A673 (cell line): ENCODE measurements at regions not wholly inside any gene's neighbourhood (a gene's known extent, or its start where the extent isn't known, plus 50 kb on each side); places are given as distances from the start of the nearest gene placed in this dataset.

Experiments used
- BruUV-seq: library from RNA; stranded (reverse); fragments of 400-500 nt; replicated peaks from 2 replicates; lab custom pipeline; 2021; lab: Mats Ljungman, UMichigan
- CTCF ChIA-PET: fragments of 300-600 bp; sonication (Branson Sonifier 250); formaldehyde crosslinking; loops from one replicate; lab custom pipeline; 2022; ENCODE audit warnings: antibody characterized with exemption; lab: Charles Lee
- POLR2A ChIA-PET: fragments of 300-600 bp; sonication (Branson Sonifier 250); formaldehyde crosslinking; loops from one replicate; lab custom pipeline; 2022; ENCODE audit warnings: antibody characterized with exemption; ENCODE audit not compliant: low non-redundant PET; lab: Charles Lee
- DNase-seq: peaks from one replicate; pipeline ENCODE4 v3.0.0-alpha.2; 2015; ENCODE audit warnings: low spot score
- H3K27ac ChIP-seq: fragments of 200-600 bp; sonication (generic); 2 replicates; pipeline ENCODE4 v1.5.1; 2016; ENCODE audit warnings: mixed run types, low read depth, mild to moderate bottlenecking, mixed read lengths, antibody characterized with exemption, low read length; ENCODE audit not compliant: poor library complexity, severe bottlenecking
- H3K27me3 ChIP-seq: fragments of 200-600 bp; sonication (generic); replicated peaks from 2 replicates; pipeline ENCODE4 v1.6.1; 2017; ENCODE audit warnings: mixed run types, low read depth, mild to moderate bottlenecking, mixed read lengths, antibody characterized with exemption, low read length; ENCODE audit not compliant: insufficient read depth, poor library complexity
- H3K36me3 ChIP-seq: fragments of 200-600 bp; sonication (generic); 2 replicates; pipeline ENCODE4 v1.6.1; 2016; ENCODE audit warnings: mixed run types, mild to moderate bottlenecking, mixed read lengths, antibody characterized with exemption, low read length; ENCODE audit not compliant: insufficient read depth, poor library complexity, severe bottlenecking
- H3K4me1 ChIP-seq: fragments of 200-600 bp; sonication (generic); 2 replicates; pipeline ENCODE4 v1.6.1; 2017; ENCODE audit warnings: mixed run types, mild to moderate bottlenecking, mixed read lengths, antibody characterized with exemption, low read length; ENCODE audit not compliant: insufficient read depth, poor library complexity, severe bottlenecking
- H3K4me3 ChIP-seq: fragments of 200-600 bp; sonication (generic); 2 replicates; pipeline ENCODE4 v1.5.1; 2016; ENCODE audit warnings: low read depth, mixed run types, mild to moderate bottlenecking, mixed read lengths, low read length; ENCODE audit not compliant: poor library complexity, severe bottlenecking
- H3K9me3 ChIP-seq: fragments of 200-600 bp; sonication (generic); 2 replicates; pipeline ENCODE4 v1.6.1; 2016; ENCODE audit warnings: mixed run types, low read depth, mild to moderate bottlenecking, mixed read lengths, antibody characterized with exemption, low read length; ENCODE audit not compliant: poor library complexity, severe bottlenecking
- EZH2 ChIP-seq: fragments of 200-600 bp; sonication (generic); IDR thresholded peaks from 2 replicates; pipeline ENCODE4 v1.6.1; 2017; ENCODE audit warnings: borderline replicate concordance, low read depth, mild to moderate bottlenecking, mixed read lengths, antibody characterized with exemption, low read length; ENCODE audit not compliant: poor library complexity, severe bottlenecking
- intact Hi-C: fragments of 100-400 bp; cut with micrococcal nuclease; formaldehyde crosslinking; loops from one replicate; pipeline ENCODE4 v1.10.0; 2022; ENCODE audit not compliant: unreplicated experiment
- TF ChIP-seq, protein P1 (sequence below): fragments of 300-800, 200-600 bp; sonication (generic); conservative IDR thresholded peaks from 2 replicates; pipeline ENCODE4 v1.5.1; 2017; ENCODE audit warnings: low read depth, mild to moderate bottlenecking, antibody characterized with exemption, low read length, moderate library complexity, mixed read lengths

DNA sequence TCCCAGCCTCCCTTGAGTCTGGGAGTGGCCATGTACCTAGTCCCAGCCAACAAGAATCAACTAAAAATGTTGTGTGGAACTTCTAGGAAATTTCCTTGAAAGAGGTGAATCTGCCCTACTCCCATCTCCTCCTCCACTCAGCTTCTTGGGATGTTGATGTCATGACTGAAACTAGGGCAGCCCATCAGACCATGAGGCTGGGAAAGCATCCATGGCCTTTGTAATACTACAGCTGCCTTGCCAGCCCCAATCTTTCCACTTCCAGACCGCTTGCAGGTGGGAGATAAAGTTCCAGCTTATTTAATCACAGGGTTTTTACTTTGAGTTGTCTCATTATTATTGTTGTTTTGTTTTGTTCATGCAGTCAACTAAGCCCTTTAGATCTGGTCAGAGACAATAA lies 170.3 kb upstream of the LMNTD1 start:
- intact Hi-C loops, result no loop called here
- BruUV-seq, result no TSS peak
- H3K27me3 ChIP-seq, result no peaks in the 10 kb centered on the region
- POLR2A ChIA-PET, result no interaction called here
- no peak overlapping the region for H3K27ac ChIP-seq
- no peaks in the 10 kb centered on the region for H3K36me3 ChIP-seq
- TF ChIP-seq, protein P1, sequence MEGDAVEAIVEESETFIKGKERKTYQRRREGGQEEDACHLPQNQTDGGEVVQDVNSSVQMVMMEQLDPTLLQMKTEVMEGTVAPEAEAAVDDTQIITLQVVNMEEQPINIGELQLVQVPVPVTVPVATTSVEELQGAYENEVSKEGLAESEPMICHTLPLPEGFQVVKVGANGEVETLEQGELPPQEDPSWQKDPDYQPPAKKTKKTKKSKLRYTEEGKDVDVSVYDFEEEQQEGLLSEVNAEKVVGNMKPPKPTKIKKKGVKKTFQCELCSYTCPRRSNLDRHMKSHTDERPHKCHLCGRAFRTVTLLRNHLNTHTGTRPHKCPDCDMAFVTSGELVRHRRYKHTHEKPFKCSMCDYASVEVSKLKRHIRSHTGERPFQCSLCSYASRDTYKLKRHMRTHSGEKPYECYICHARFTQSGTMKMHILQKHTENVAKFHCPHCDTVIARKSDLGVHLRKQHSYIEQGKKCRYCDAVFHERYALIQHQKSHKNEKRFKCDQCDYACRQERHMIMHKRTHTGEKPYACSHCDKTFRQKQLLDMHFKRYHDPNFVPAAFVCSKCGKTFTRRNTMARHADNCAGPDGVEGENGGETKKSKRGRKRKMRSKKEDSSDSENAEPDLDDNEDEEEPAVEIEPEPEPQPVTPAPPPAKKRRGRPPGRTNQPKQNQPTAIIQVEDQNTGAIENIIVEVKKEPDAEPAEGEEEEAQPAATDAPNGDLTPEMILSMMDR, result no peak
- TF ChIP-seq EZH2, result no peak
- DNase-seq, result no peak
- no peak overlapping the region for H3K4me3 ChIP-seq
- no peaks in the 10 kb centered on the region for H3K9me3 ChIP-seq
- CTCF ChIA-PET, result no interaction called here
- peaks cover 12% of the 10 kb centered on the region for H3K4me1 ChIP-seq

DNA sequence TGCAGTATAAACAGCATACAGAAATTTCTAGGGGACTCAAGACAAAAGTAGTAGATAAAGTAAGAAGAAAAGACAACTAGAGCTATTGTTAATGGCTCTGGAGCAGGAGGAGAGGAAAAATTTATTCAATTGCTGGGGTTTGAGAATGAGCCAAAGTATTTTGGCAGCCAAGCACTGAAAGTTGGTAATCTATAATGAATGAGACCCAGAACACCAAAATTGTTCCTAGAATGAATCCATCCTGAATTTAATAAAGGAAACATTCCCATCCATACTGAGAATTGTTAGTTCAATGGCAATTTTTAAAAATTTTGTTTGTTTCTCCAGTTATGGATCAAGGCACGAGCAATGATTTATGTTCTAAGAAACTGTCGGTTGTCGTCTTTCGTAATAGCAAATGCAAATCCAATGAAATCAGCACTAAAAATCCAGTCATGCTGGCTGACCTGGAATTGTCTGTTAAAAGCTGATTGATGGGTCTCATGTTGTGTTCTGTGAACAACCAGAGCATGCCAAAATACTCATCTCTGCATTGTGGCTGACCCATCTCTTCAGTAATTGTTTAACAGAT lies 170.9 kb upstream of the LMNTD1 start:
- no peak overlapping the region for H3K27ac ChIP-seq
- TF ChIP-seq, protein P1, result no peak
- no peak for TF ChIP-seq EZH2
- DNase-seq, result peak; percentile 41
- peaks cover 12% of the 10 kb centered on the region for H3K4me1 ChIP-seq
- no TSS peak for BruUV-seq
- ChIA-PET POLR2A (no interaction called here), CTCF (no interaction called here)
- no peak overlapping the region for H3K4me3 ChIP-seq
- H3K9me3 ChIP-seq, result no peaks in the 10 kb centered on the region
- H3K27me3 ChIP-seq, result no peaks in the 10 kb centered on the region
- intact Hi-C loops, result no loop called here
- H3K36me3 ChIP-seq, result no peaks in the 10 kb centered on the region

GRCh38 chr12:25725470-25725869 lies 172.4 kb upstream of the LMNTD1 start:
- POLR2A ChIA-PET, result no interaction called here

More at GRCh38 chr12:25725470-25725869, 172.4 kb upstream of the LMNTD1 start:
- Histone ChIP-seq H3K36me3 (no peaks in the 10 kb centered on the region), H3K27me3 (no peaks in the 10 kb centered on the region), H3K4me3 (no peak overlapping the region), H3K9me3 (no peaks in the 10 kb centered on the region), H3K4me1 (peaks cover 12% of the 10 kb centered on the region), H3K27ac (no peak overlapping the region)
- CTCF ChIA-PET, result no interaction called here
- BruUV-seq, result no TSS peak
- DNase-seq, result no peak
- TF ChIP-seq, protein P1, result no peak
- no peak for TF ChIP-seq EZH2
- intact Hi-C loops, result no loop called here
